Liver (tissue), 8 donors: ENCODE measurements at regions not wholly inside any gene's neighbourhood (a gene's known extent, or its start where the extent isn't known, plus 50 kb on each side); places are given as distances from the start of the nearest gene placed in this dataset.

Experiments
- DNase-seq: peaks from one replicate; pipeline ENCODE4 v3.0.0-alpha.2; 2017; ENCODE audit warnings: low spot score
- H3K27ac ChIP-seq, 2 donors: one replicate each; pipeline ENCODE4 v1.7.0; 2013; ENCODE audit warnings: inconsistent platforms in 2 of 2, low read length in 2 of 2, control low read depth in 1 of 2, low read depth in 1 of 2, mild to moderate bottlenecking in 1 of 2
- H3K27me3 ChIP-seq, 4 donors: one replicate each; pipeline versions ENCODE4 v1.6.1 to v1.7.0; 2013; ENCODE audit warnings: low read length in 3 of 4, inconsistent platforms in 1 of 4, mild to moderate bottlenecking in 1 of 4, moderate library complexity in 1 of 4; ENCODE audit not compliant: control insufficient read depth in 4 of 4, insufficient read depth in 4 of 4
- H3K36me3 ChIP-seq, 4 donors: one replicate each; pipeline versions ENCODE4 v1.6.1 to v1.7.0; 2013; ENCODE audit warnings: low read length in 3 of 4, mild to moderate bottlenecking in 3 of 4, low read depth in 1 of 4, moderate library complexity in 1 of 4; ENCODE audit not compliant: control insufficient read depth in 4 of 4, insufficient read depth in 3 of 4
- H3K4me1 ChIP-seq, 4 donors: one replicate each; pipeline versions ENCODE4 v1.6.1 to v1.7.0; 2013; ENCODE audit warnings: low read length in 3 of 4, mild to moderate bottlenecking in 3 of 4, moderate library complexity in 1 of 4; ENCODE audit not compliant: control insufficient read depth in 4 of 4, insufficient read depth in 4 of 4
- H3K4me3 ChIP-seq, 3 donors: one replicate each; pipeline versions ENCODE4 v1.6.1 to v1.7.0; 2013; ENCODE audit warnings: low read length in 3 of 3, control low read depth in 1 of 3, low read depth in 1 of 3, mild to moderate bottlenecking in 1 of 3
- H3K9ac ChIP-seq, 2 donors: one replicate each; pipeline ENCODE4 v1.7.0; 2013; ENCODE audit warnings: low read length in 2 of 2, mild to moderate bottlenecking in 2 of 2, moderate library complexity in 2 of 2, control low read depth in 1 of 2, low read depth in 1 of 2
- H3K9me3 ChIP-seq, 4 donors: one replicate each; pipeline versions ENCODE4 v1.6.1 to v1.7.0; 2013; ENCODE audit warnings: low read length in 3 of 4; ENCODE audit not compliant: control insufficient read depth in 4 of 4
- EGR1 ChIP-seq, 2 donors: IDR thresholded peaks; 2 replicates each; pipeline ENCODE4 v1.6.1; 2016 to 2018; ENCODE audit warnings: antibody characterized with exemption in 2 of 2, low read depth in 2 of 2
- FOXA1 ChIP-seq: IDR thresholded peaks from 2 replicates; pipeline ENCODE4 v1.6.1; 2016; ENCODE audit warnings: antibody characterized with exemption
- FOXA2 ChIP-seq: IDR thresholded peaks from 2 replicates; pipeline ENCODE4 v1.6.1; 2016; ENCODE audit warnings: antibody characterized with exemption
- GABPA ChIP-seq, 2 donors: IDR thresholded peaks in 1 of 2; conservative IDR thresholded peaks in 1 of 2; 2 replicates each; pipeline ENCODE4 v1.6.1; 2016; ENCODE audit warnings: antibody characterized with exemption in 2 of 2, mild to moderate bottlenecking in 1 of 2, moderate library complexity in 1 of 2
- HNF4A ChIP-seq, 2 donors: conservative IDR thresholded peaks; 2 replicates each; pipeline ENCODE4 v1.6.1; 2016; ENCODE audit warnings: antibody characterized with exemption in 2 of 2, mild to moderate bottlenecking in 2 of 2
- HNF4G ChIP-seq: IDR thresholded peaks from 2 replicates; pipeline ENCODE4 v1.6.1; 2016; ENCODE audit warnings: antibody characterized with exemption
- JUND ChIP-seq, 2 donors: IDR thresholded peaks; 2 replicates each; pipeline ENCODE4 v1.6.1; 2016; ENCODE audit warnings: antibody characterized with exemption in 2 of 2
- RAD21 ChIP-seq, 2 donors: IDR thresholded peaks; 2 replicates each; pipeline ENCODE4 v1.6.1; 2016; ENCODE audit warnings: antibody characterized with exemption in 2 of 2, mild to moderate bottlenecking in 2 of 2
- RXRA ChIP-seq, 2 donors: IDR thresholded peaks; 2 replicates each; pipeline ENCODE4 v1.6.1; 2017 to 2018; ENCODE audit warnings: antibody characterized with exemption in 2 of 2, mild to moderate bottlenecking in 1 of 2
- SP1 ChIP-seq: IDR thresholded peaks from 2 replicates; pipeline ENCODE4 v1.6.1; 2018; ENCODE audit warnings: antibody characterized with exemption, mild to moderate bottlenecking
- TAF1 ChIP-seq: conservative IDR thresholded peaks from 2 replicates; pipeline ENCODE4 v1.6.1; 2016; ENCODE audit warnings: antibody characterized with exemption, mild to moderate bottlenecking
- YY1 ChIP-seq: IDR thresholded peaks from 2 replicates; pipeline ENCODE4 v1.6.1; 2016; ENCODE audit warnings: antibody characterized with exemption, mild to moderate bottlenecking
- WGBS: extraction: QIAGEN DNeasy Blood & Tissue Kit; methylation state at CpG from one replicate; pipeline ENCODE4 v1.1.7; 2013; 5-methylcytosine and 5-hydroxymethylcytosine counted together
- TF ChIP-seq, protein P1 (sequence below): fragments of 150-350 bp; IDR thresholded peaks from 2 replicates; pipeline ENCODE4 v1.5.1; 2017; ENCODE audit warnings: improper control_type of control experiment, low read depth, low read length; ENCODE audit not compliant: missing input control
- TF ChIP-seq, protein P2 (sequence below): IDR thresholded peaks from 2 replicates; pipeline ENCODE4 v1.6.1; 2016; ENCODE audit warnings: antibody characterized with exemption
- TF ChIP-seq, protein P3 (sequence below): IDR thresholded peaks from 2 replicates; pipeline ENCODE4 v1.6.1; 2016; ENCODE audit warnings: antibody characterized with exemption
- TF ChIP-seq, protein P4 (sequence below): IDR thresholded peaks from 2 replicates; pipeline ENCODE4 v1.6.1; 2016; ENCODE audit warnings: antibody characterized with exemption, mild to moderate bottlenecking
- TF ChIP-seq, protein P5 (sequence below): IDR thresholded peaks from 2 replicates; pipeline ENCODE4 v1.6.1; 2016; ENCODE audit warnings: antibody characterized with exemption
- donor health status: healthy.
- donor health status: healthy.
- donor health status: healthy.
- donor health status: healthy.
- donor health status: healthy.

DNA sequence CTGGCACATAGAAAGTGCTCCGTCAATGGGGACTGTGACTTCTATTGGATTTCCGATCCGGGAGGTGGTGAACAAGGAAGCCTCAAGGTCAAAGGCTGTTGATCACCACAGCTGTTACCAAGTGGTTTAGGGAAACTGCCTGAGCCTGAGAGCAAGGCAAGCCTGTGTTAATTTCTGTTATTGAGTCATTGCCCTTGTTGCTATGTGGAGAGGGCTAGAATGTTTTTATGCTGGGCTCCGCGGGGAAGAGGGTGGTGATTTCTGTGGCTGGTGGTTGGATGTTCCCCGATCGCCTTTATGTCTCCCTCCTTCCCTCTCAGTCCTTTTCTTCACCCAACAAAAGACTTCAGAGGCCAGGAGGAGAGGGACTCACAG, 108.5 kb upstream of the ALX4 start:
- H3K27me3 ChIP-seq, result no peaks in the 10 kb centered on the region
- no peak overlapping the region for H3K4me3 ChIP-seq
- TF ChIP-seq, protein P1, sequence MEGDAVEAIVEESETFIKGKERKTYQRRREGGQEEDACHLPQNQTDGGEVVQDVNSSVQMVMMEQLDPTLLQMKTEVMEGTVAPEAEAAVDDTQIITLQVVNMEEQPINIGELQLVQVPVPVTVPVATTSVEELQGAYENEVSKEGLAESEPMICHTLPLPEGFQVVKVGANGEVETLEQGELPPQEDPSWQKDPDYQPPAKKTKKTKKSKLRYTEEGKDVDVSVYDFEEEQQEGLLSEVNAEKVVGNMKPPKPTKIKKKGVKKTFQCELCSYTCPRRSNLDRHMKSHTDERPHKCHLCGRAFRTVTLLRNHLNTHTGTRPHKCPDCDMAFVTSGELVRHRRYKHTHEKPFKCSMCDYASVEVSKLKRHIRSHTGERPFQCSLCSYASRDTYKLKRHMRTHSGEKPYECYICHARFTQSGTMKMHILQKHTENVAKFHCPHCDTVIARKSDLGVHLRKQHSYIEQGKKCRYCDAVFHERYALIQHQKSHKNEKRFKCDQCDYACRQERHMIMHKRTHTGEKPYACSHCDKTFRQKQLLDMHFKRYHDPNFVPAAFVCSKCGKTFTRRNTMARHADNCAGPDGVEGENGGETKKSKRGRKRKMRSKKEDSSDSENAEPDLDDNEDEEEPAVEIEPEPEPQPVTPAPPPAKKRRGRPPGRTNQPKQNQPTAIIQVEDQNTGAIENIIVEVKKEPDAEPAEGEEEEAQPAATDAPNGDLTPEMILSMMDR, result no peak
- TF ChIP-seq, protein P2, sequence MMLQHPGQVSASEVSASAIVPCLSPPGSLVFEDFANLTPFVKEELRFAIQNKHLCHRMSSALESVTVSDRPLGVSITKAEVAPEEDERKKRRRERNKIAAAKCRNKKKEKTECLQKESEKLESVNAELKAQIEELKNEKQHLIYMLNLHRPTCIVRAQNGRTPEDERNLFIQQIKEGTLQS, result no peak
- TF ChIP-seq, protein P3, sequence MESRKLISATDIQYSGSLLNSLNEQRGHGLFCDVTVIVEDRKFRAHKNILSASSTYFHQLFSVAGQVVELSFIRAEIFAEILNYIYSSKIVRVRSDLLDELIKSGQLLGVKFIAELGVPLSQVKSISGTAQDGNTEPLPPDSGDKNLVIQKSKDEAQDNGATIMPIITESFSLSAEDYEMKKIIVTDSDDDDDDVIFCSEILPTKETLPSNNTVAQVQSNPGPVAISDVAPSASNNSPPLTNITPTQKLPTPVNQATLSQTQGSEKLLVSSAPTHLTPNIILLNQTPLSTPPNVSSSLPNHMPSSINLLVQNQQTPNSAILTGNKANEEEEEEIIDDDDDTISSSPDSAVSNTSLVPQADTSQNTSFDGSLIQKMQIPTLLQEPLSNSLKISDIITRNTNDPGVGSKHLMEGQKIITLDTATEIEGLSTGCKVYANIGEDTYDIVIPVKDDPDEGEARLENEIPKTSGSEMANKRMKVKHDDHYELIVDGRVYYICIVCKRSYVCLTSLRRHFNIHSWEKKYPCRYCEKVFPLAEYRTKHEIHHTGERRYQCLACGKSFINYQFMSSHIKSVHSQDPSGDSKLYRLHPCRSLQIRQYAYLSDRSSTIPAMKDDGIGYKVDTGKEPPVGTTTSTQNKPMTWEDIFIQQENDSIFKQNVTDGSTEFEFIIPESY, result no peak
- no peak for TF ChIP-seq HNF4G
- TF ChIP-seq, protein P4, sequence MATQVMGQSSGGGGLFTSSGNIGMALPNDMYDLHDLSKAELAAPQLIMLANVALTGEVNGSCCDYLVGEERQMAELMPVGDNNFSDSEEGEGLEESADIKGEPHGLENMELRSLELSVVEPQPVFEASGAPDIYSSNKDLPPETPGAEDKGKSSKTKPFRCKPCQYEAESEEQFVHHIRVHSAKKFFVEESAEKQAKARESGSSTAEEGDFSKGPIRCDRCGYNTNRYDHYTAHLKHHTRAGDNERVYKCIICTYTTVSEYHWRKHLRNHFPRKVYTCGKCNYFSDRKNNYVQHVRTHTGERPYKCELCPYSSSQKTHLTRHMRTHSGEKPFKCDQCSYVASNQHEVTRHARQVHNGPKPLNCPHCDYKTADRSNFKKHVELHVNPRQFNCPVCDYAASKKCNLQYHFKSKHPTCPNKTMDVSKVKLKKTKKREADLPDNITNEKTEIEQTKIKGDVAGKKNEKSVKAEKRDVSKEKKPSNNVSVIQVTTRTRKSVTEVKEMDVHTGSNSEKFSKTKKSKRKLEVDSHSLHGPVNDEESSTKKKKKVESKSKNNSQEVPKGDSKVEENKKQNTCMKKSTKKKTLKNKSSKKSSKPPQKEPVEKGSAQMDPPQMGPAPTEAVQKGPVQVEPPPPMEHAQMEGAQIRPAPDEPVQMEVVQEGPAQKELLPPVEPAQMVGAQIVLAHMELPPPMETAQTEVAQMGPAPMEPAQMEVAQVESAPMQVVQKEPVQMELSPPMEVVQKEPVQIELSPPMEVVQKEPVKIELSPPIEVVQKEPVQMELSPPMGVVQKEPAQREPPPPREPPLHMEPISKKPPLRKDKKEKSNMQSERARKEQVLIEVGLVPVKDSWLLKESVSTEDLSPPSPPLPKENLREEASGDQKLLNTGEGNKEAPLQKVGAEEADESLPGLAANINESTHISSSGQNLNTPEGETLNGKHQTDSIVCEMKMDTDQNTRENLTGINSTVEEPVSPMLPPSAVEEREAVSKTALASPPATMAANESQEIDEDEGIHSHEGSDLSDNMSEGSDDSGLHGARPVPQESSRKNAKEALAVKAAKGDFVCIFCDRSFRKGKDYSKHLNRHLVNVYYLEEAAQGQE, result no peak
- TF ChIP-seq EGR1 (IDR thresholded peaks at IDR 0.05; ENCODE audit: low read depth in 2 of 2), result no peak
- no peak for TF ChIP-seq GABPA (IDR thresholded peaks at IDR 0.05 in 1 of 2, conservative IDR thresholded peaks at IDR 0.05 in 1 of 2)
- no peak for TF ChIP-seq FOXA2
- no peak for TF ChIP-seq RAD21 (IDR thresholded peaks at IDR 0.05)
- no peak for TF ChIP-seq YY1
- no peak for TF ChIP-seq TAF1
- no peak for TF ChIP-seq HNF4A (conservative IDR thresholded peaks at IDR 0.05)
- TF ChIP-seq RXRA (IDR thresholded peaks at IDR 0.05), result no peak
- 83% methylated on average over 7 of the region's 7 CpGs for WGBS
- no peaks in the 10 kb centered on the region for H3K4me1 ChIP-seq
- no peak overlapping the region for H3K9ac ChIP-seq
- no peaks in the 10 kb centered on the region for H3K9me3 ChIP-seq
- no peaks in the 10 kb centered on the region for H3K36me3 ChIP-seq
- no peak for DNase-seq
- H3K27ac ChIP-seq, result no peak overlapping the region

DNA sequence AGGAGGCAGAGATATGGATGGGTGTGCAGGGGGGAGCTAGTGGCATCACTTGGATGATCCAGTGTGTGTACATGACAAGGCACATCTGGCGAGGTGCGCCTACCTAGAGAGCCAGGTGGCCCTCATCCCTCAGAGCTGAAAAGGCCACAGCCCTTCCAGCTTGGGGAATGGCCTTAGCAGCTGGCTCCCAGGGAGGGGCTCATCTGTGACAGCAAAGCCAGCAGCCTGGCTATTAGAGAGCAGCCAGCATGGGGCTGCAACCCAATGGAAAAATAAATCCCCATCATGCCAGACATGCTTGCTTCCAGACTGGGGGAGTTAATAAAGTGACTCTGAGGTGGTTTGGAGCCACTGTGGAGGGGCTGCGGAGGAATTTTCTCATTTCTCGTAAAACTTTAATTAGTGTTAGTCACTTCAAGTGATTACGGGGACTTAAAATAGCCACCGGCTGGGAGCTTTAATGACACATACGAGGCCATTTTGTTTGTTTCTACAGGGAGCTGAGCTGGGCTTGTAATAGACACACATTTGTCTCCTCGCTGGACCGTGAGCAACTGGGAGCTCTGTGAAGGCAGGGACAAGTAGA, 111.2 kb upstream of the ALX4 start:
- Histone ChIP-seq H3K36me3 (no peaks in the 10 kb centered on the region), H3K9me3 (no peaks in the 10 kb centered on the region), H3K27me3 (no peaks in the 10 kb centered on the region), H3K4me3 (no peak overlapping the region), H3K9ac (no peak overlapping the region), H3K4me1 (no peaks in the 10 kb centered on the region), H3K27ac (no peak overlapping the region)
- DNase-seq, result no peak
- WGBS, result 83% methylated on average over 9 of the region's 9 CpGs
- TF ChIP-seq RAD21 (IDR thresholded peaks at IDR 0.05) (no peak), SP1 (no peak), FOXA2 (no peak), GABPA (IDR thresholded peaks at IDR 0.05 in 1 of 2, conservative IDR thresholded peaks at IDR 0.05 in 1 of 2) (no peak), FOXA1 (no peak), TAF1 (no peak), RXRA (IDR thresholded peaks at IDR 0.05) (no peak), HNF4G (no peak), JUND (IDR thresholded peaks at IDR 0.05) (no peak), EGR1 (IDR thresholded peaks at IDR 0.05; ENCODE audit: low read depth in 2 of 2) (no peak), YY1 (no peak)
- TF ChIP-seq, protein P2, result no peak
- TF ChIP-seq, protein P3, result no peak
- TF ChIP-seq, protein P4, result no peak
- TF ChIP-seq, protein P5, sequence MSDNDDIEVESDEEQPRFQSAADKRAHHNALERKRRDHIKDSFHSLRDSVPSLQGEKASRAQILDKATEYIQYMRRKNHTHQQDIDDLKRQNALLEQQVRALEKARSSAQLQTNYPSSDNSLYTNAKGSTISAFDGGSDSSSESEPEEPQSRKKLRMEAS, result no peak
